ENCODE measurements at regions not wholly inside any gene's neighbourhood (a gene's known extent, or its start where the extent isn't known, plus 50 kb on each side); places are given as distances from the start of the nearest gene placed in this dataset.
"Not testable (repeated sequence)": the region's sequence is repeated elsewhere in the genome, so short reads cannot be mapped to it uniquely, and the experiment has no call there.

GRCh38 chr7:27032839-27033238, 63.0 kb downstream of the HOXA1 start:
- DNase-seq (ENCODE audit: low read depth): peak; percentile 60
- TF ChIP-seq CTCF (conservative IDR thresholded peaks at IDR 0.05; ENCODE audit: low read length): no peak
- no peak overlapping the region for H3K4me3 ChIP-seq (ENCODE audit: low read length)

- no peak for TF ChIP-seq CTCF (conservative IDR thresholded peaks at IDR 0.05; ENCODE audit: low read length)
- peak; percentile 62 for DNase-seq (ENCODE audit: low read depth)
- H3K4me3 ChIP-seq (ENCODE audit: low read length): peak overlapping the region; percentile 6; the same call in 1 of the 2 replicates
Measured at GRCh38 chr7:27031289-27032172, 64.3 kb downstream of the HOXA1 start.

GRCh38 chr7:27030393-27031050, 65.3 kb downstream of the HOXA1 start:
- no peak for DNase-seq (ENCODE audit: low read depth)
- no peak for TF ChIP-seq CTCF (conservative IDR thresholded peaks at IDR 0.05; ENCODE audit: low read length)
- no peak overlapping the region for H3K4me3 ChIP-seq (ENCODE audit: low read length)

- TF ChIP-seq CTCF (conservative IDR thresholded peaks at IDR 0.05; ENCODE audit: low read length): no peak
- no peak overlapping the region for H3K4me3 ChIP-seq (ENCODE audit: low read length)
- no peak for DNase-seq (ENCODE audit: low read depth)
Measured at GRCh38 chr7:27025270-27025669, 70.5 kb downstream of the HOXA1 start.

- DNase-seq (ENCODE audit: low read depth): no peak
- TF ChIP-seq CTCF (conservative IDR thresholded peaks at IDR 0.05; ENCODE audit: low read length): no peak
Measured at GRCh38 chr7:27010068-27010467, 85.7 kb downstream of the HOXA1 start.

GRCh38 chr7:27000496-27000895, 95.3 kb downstream of the HOXA1 start:
- no peak overlapping the region for H3K4me3 ChIP-seq (ENCODE audit: low read length)
- DNase-seq (ENCODE audit: low read depth): no peak
- TF ChIP-seq CTCF (conservative IDR thresholded peaks at IDR 0.05; ENCODE audit: low read length): no peak

More at GRCh38 chr7:27010068-27010467, 85.7 kb downstream of the HOXA1 start:
- no peak overlapping the region for H3K4me3 ChIP-seq (ENCODE audit: low read length)

- not testable (repeated sequence) for H3K4me3 ChIP-seq (ENCODE audit: low read length); DNase-seq (ENCODE audit: low read depth)
Measured at GRCh38 chr7:26998284-26998683, 97.5 kb downstream of the HOXA1 start.

All from AG10803 (cell line).